NB4 (cell line): ENCODE measurements at regions not wholly inside any gene's neighbourhood (a gene's known extent, or its start where the extent isn't known, plus 50 kb on each side); places are given as distances from the start of the nearest gene placed in this dataset.

Experiments used
- MYC ChIP-seq: IDR thresholded peaks from 2 replicates; pipeline ENCODE4 v1.6.1; 2011; ENCODE audit warnings: low read depth, low read length
- TF ChIP-seq, protein P1 (sequence below): IDR thresholded peaks from one replicate; pipeline ENCODE4 v1.5.1; 2012; ENCODE audit warnings: low read depth, low read length

GRCh38 chr11:45025716-45026492, 75.2 kb upstream of the TP53I11 start:
- TF ChIP-seq, protein P1, sequence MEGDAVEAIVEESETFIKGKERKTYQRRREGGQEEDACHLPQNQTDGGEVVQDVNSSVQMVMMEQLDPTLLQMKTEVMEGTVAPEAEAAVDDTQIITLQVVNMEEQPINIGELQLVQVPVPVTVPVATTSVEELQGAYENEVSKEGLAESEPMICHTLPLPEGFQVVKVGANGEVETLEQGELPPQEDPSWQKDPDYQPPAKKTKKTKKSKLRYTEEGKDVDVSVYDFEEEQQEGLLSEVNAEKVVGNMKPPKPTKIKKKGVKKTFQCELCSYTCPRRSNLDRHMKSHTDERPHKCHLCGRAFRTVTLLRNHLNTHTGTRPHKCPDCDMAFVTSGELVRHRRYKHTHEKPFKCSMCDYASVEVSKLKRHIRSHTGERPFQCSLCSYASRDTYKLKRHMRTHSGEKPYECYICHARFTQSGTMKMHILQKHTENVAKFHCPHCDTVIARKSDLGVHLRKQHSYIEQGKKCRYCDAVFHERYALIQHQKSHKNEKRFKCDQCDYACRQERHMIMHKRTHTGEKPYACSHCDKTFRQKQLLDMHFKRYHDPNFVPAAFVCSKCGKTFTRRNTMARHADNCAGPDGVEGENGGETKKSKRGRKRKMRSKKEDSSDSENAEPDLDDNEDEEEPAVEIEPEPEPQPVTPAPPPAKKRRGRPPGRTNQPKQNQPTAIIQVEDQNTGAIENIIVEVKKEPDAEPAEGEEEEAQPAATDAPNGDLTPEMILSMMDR, result no peak
- no peak for TF ChIP-seq MYC
